NCI-H2227 (cell line): ENCODE measurements at regions not wholly inside any gene's neighbourhood (a gene's known extent, or its start where the extent isn't known, plus 50 kb on each side); places are given as distances from the start of the nearest gene placed in this dataset.
"Not testable (repeated sequence)": the region's sequence is repeated elsewhere in the genome, so short reads cannot be mapped to it uniquely, and the experiment has no call there.

Experiments used
- DNase-seq: peaks from one replicate; lab custom pipeline; 2025; ENCODE audit not compliant: unreplicated experiment; lab: John Stamatoyannopoulos, UW

GRCh38 chr16:18263046-18263445 lies 73.5 kb downstream of the NPIPA8 start:
- not testable (repeated sequence) for DNase-seq

GRCh38 chr16:18261848-18262247 lies 74.7 kb downstream of the NPIPA8 start:
- DNase-seq = not testable (repeated sequence)

GRCh38 chr16:18259496-18260176 lies 76.9 kb downstream of the NPIPA8 start:
- not testable (repeated sequence) for DNase-seq

GRCh38 chr16:18252943-18253342 lies 83.6 kb downstream of the NPIPA8 start:
- DNase-seq = not testable (repeated sequence)

GRCh38 chr16:18230505-18230904 lies 106.0 kb downstream of the NPIPA8 start:
- DNase-seq = peak; percentile 26

GRCh38 chr16:18222054-18223009 lies 114.2 kb downstream of the NPIPA8 start:
- not testable (repeated sequence) for DNase-seq

GRCh38 chr16:18217741-18218140 lies 118.8 kb downstream of the NPIPA8 start:
- DNase-seq = not testable (repeated sequence)

GRCh38 chr16:18216814-18217213 lies 119.7 kb downstream of the NPIPA8 start:
- DNase-seq = not testable (repeated sequence)

- not testable (repeated sequence) for DNase-seq
Measured at GRCh38 chr16:18213810-18214209, 122.7 kb downstream of the NPIPA8 start.

- DNase-seq = not testable (repeated sequence)
Measured at GRCh38 chr16:18211505-18211904, 125.0 kb downstream of the NPIPA8 start.

GRCh38 chr16:18204786-18205185 lies 131.8 kb downstream of the NPIPA8 start:
- DNase-seq = not testable (repeated sequence)

- not testable (repeated sequence) for DNase-seq
Measured at GRCh38 chr16:18204309-18204708, 132.2 kb downstream of the NPIPA8 start.

GRCh38 chr16:18201511-18201910 lies 135.0 kb downstream of the NPIPA8 start:
- not testable (repeated sequence) for DNase-seq

- not testable (repeated sequence) for DNase-seq
Measured at GRCh38 chr16:18192389-18192788, 144.1 kb downstream of the NPIPA8 start.

GRCh38 chr16:18190179-18190578 lies 146.4 kb downstream of the NPIPA8 start:
- not testable (repeated sequence) for DNase-seq

- DNase-seq = not testable (repeated sequence)
Measured at GRCh38 chr16:18184755-18185154, 151.8 kb downstream of the NPIPA8 start.

GRCh38 chr16:18181028-18181427 lies 155.5 kb downstream of the NPIPA8 start:
- DNase-seq = not testable (repeated sequence)

- DNase-seq = not testable (repeated sequence)
Measured at GRCh38 chr16:18173945-18174497, 162.5 kb downstream of the NPIPA8 start.

- not testable (repeated sequence) for DNase-seq
Measured at GRCh38 chr16:18162293-18162692, 174.2 kb downstream of the NPIPA8 start.

GRCh38 chr16:18161224-18161623 lies 175.3 kb downstream of the NPIPA8 start:
- not testable (repeated sequence) for DNase-seq

GRCh38 chr16:18159185-18159584 lies 177.4 kb downstream of the NPIPA8 start:
- DNase-seq = not testable (repeated sequence)
